ENCODE measurements at regions not wholly inside any gene's neighbourhood (a gene's known extent, or its start where the extent isn't known, plus 50 kb on each side); places are given as distances from the start of the nearest gene placed in this dataset.

GRCh38 chr1:187415065-187415464 is 586.3 kb downstream of the PLA2G4A start:
- 58 to 70% methylated on average over 3 of the region's 3 CpGs for WGBS, 2 donors
- Histone ChIP-seq H3K27ac (ENCODE audit: low read depth in 2 of 2, low read length in 1 of 2) (no peak overlapping the region), H3K27me3 (ENCODE audit: control insufficient read depth in 1 of 2, insufficient read depth in 2 of 2, low read length in 2 of 2) (no peaks in the 10 kb centered on the region), H3K4me3 (ENCODE audit: low read depth in 1 of 2, low read length in 2 of 2) (no peak overlapping the region), H3K9me3 (ENCODE audit: control insufficient read depth in 2 of 2, insufficient read depth in 1 of 2, low read depth in 1 of 2, low read length in 1 of 2) (no peaks in the 10 kb centered on the region), H3K36me3 (ENCODE audit: control insufficient read depth in 2 of 2, insufficient read depth in 2 of 2, low read length in 1 of 2) (no peaks in the 10 kb centered on the region), H3K4me1 (ENCODE audit: control insufficient read depth in 2 of 2, insufficient read depth in 2 of 2, low read length in 1 of 2) (no peaks in the 10 kb centered on the region)

- Histone ChIP-seq H3K4me1 (ENCODE audit: control insufficient read depth in 2 of 2, insufficient read depth in 2 of 2, low read length in 1 of 2) (no peaks in the 10 kb centered on the region), H3K9me3 (ENCODE audit: control insufficient read depth in 2 of 2, insufficient read depth in 1 of 2, low read depth in 1 of 2, low read length in 1 of 2) (no peaks in the 10 kb centered on the region), H3K27ac (ENCODE audit: low read depth in 2 of 2, low read length in 1 of 2) (no peak overlapping the region), H3K36me3 (ENCODE audit: control insufficient read depth in 2 of 2, insufficient read depth in 2 of 2, low read length in 1 of 2) (no peaks in the 10 kb centered on the region), H3K27me3 (ENCODE audit: control insufficient read depth in 1 of 2, insufficient read depth in 2 of 2, low read length in 2 of 2) (no peaks in the 10 kb centered on the region), H3K4me3 (ENCODE audit: low read depth in 1 of 2, low read length in 2 of 2) (no peak overlapping the region)
- 75 to 78% methylated on average over 2 of the region's 2 CpGs for WGBS, 2 donors
Measured at GRCh38 chr1:187417520-187417919, 588.8 kb downstream of the PLA2G4A start.

- no peaks in the 10 kb centered on the region for H3K27me3 ChIP-seq (ENCODE audit: control insufficient read depth in 1 of 2, insufficient read depth in 2 of 2, low read length in 2 of 2)
- H3K36me3 ChIP-seq (ENCODE audit: control insufficient read depth in 2 of 2, insufficient read depth in 2 of 2, low read length in 1 of 2), result no peaks in the 10 kb centered on the region
- no peak overlapping the region for H3K27ac ChIP-seq (ENCODE audit: low read depth in 2 of 2, low read length in 1 of 2)
- 89 to 91% methylated on average over 1 of the region's 1 CpG for WGBS, 2 donors
- H3K9me3 ChIP-seq (ENCODE audit: control insufficient read depth in 2 of 2, insufficient read depth in 1 of 2, low read depth in 1 of 2, low read length in 1 of 2), result no peaks in the 10 kb centered on the region
- no peaks in the 10 kb centered on the region for H3K4me1 ChIP-seq (ENCODE audit: control insufficient read depth in 2 of 2, insufficient read depth in 2 of 2, low read length in 1 of 2)
- no peak overlapping the region for H3K4me3 ChIP-seq (ENCODE audit: low read depth in 1 of 2, low read length in 2 of 2)
Measured at GRCh38 chr1:187433598-187433997, 604.8 kb downstream of the PLA2G4A start.

GRCh38 chr1:187442603-187443002 is 613.9 kb downstream of the PLA2G4A start:
- WGBS, 2 donors, result 70 to 72% methylated on average over 3 of the region's 3 CpGs
- Histone ChIP-seq H3K9me3 (ENCODE audit: control insufficient read depth in 2 of 2, insufficient read depth in 1 of 2, low read depth in 1 of 2, low read length in 1 of 2) (no peaks in the 10 kb centered on the region), H3K27me3 (ENCODE audit: control insufficient read depth in 1 of 2, insufficient read depth in 2 of 2, low read length in 2 of 2) (no peaks in the 10 kb centered on the region), H3K27ac (ENCODE audit: low read depth in 2 of 2, low read length in 1 of 2) (no peak overlapping the region), H3K36me3 (ENCODE audit: control insufficient read depth in 2 of 2, insufficient read depth in 2 of 2, low read length in 1 of 2) (no peaks in the 10 kb centered on the region), H3K4me1 (ENCODE audit: control insufficient read depth in 2 of 2, insufficient read depth in 2 of 2, low read length in 1 of 2) (no peaks in the 10 kb centered on the region), H3K4me3 (ENCODE audit: low read depth in 1 of 2, low read length in 2 of 2) (no peak overlapping the region)

GRCh38 chr1:187443939-187444338 is 615.2 kb downstream of the PLA2G4A start:
- WGBS, 2 donors, result 83 to 93% methylated on average over 3 of the region's 3 CpGs
- H3K4me1 ChIP-seq (ENCODE audit: control insufficient read depth in 2 of 2, insufficient read depth in 2 of 2, low read length in 1 of 2), result no peaks in the 10 kb centered on the region

GRCh38 chr1:187445066-187445465 is 616.3 kb downstream of the PLA2G4A start:
- Histone ChIP-seq H3K4me3 (ENCODE audit: low read depth in 1 of 2, low read length in 2 of 2) (no peak overlapping the region), H3K4me1 (ENCODE audit: control insufficient read depth in 2 of 2, insufficient read depth in 2 of 2, low read length in 1 of 2) (no peaks in the 10 kb centered on the region), H3K27me3 (ENCODE audit: control insufficient read depth in 1 of 2, insufficient read depth in 2 of 2, low read length in 2 of 2) (no peaks in the 10 kb centered on the region), H3K9me3 (ENCODE audit: control insufficient read depth in 2 of 2, insufficient read depth in 1 of 2, low read depth in 1 of 2, low read length in 1 of 2) (no peaks in the 10 kb centered on the region), H3K27ac (ENCODE audit: low read depth in 2 of 2, low read length in 1 of 2) (no peak overlapping the region), H3K36me3 (ENCODE audit: control insufficient read depth in 2 of 2, insufficient read depth in 2 of 2, low read length in 1 of 2) (no peaks in the 10 kb centered on the region)
- WGBS, 2 donors, result 81 to 94% methylated on average over 2 of the region's 2 CpGs

More at GRCh38 chr1:187443939-187444338, 615.2 kb downstream of the PLA2G4A start:
- no peak overlapping the region for H3K4me3 ChIP-seq (ENCODE audit: low read depth in 1 of 2, low read length in 2 of 2)
- no peaks in the 10 kb centered on the region for H3K36me3 ChIP-seq (ENCODE audit: control insufficient read depth in 2 of 2, insufficient read depth in 2 of 2, low read length in 1 of 2)
- H3K9me3 ChIP-seq (ENCODE audit: control insufficient read depth in 2 of 2, insufficient read depth in 1 of 2, low read depth in 1 of 2, low read length in 1 of 2), result no peaks in the 10 kb centered on the region
- H3K27ac ChIP-seq (ENCODE audit: low read depth in 2 of 2, low read length in 1 of 2), result no peak overlapping the region
- no peaks in the 10 kb centered on the region for H3K27me3 ChIP-seq (ENCODE audit: control insufficient read depth in 1 of 2, insufficient read depth in 2 of 2, low read length in 2 of 2)

- H3K4me3 ChIP-seq (ENCODE audit: low read depth in 1 of 2, low read length in 2 of 2), result no peak overlapping the region
- no peaks in the 10 kb centered on the region for H3K4me1 ChIP-seq (ENCODE audit: control insufficient read depth in 2 of 2, insufficient read depth in 2 of 2, low read length in 1 of 2)
- WGBS, 2 donors, result 84 to 88% methylated on average over 5 of the region's 5 CpGs
- H3K27me3 ChIP-seq (ENCODE audit: control insufficient read depth in 1 of 2, insufficient read depth in 2 of 2, low read length in 2 of 2), result no peaks in the 10 kb centered on the region
- no peaks in the 10 kb centered on the region for H3K9me3 ChIP-seq (ENCODE audit: control insufficient read depth in 2 of 2, insufficient read depth in 1 of 2, low read depth in 1 of 2, low read length in 1 of 2)
- H3K27ac ChIP-seq (ENCODE audit: low read depth in 2 of 2, low read length in 1 of 2), result no peak overlapping the region
- H3K36me3 ChIP-seq (ENCODE audit: control insufficient read depth in 2 of 2, insufficient read depth in 2 of 2, low read length in 1 of 2), result no peaks in the 10 kb centered on the region
Measured at GRCh38 chr1:187451238-187451637, 622.5 kb downstream of the PLA2G4A start.

- no peaks in the 10 kb centered on the region for H3K4me1 ChIP-seq (ENCODE audit: control insufficient read depth in 2 of 2, insufficient read depth in 2 of 2, low read length in 1 of 2)
- no peaks in the 10 kb centered on the region for H3K27me3 ChIP-seq (ENCODE audit: control insufficient read depth in 1 of 2, insufficient read depth in 2 of 2, low read length in 2 of 2)
- WGBS, 2 donors, result 85 to 86% methylated on average over 3 of the region's 3 CpGs
- no peaks in the 10 kb centered on the region for H3K9me3 ChIP-seq (ENCODE audit: control insufficient read depth in 2 of 2, insufficient read depth in 1 of 2, low read depth in 1 of 2, low read length in 1 of 2)
- no peak overlapping the region for H3K4me3 ChIP-seq (ENCODE audit: low read depth in 1 of 2, low read length in 2 of 2)
- no peaks in the 10 kb centered on the region for H3K36me3 ChIP-seq (ENCODE audit: control insufficient read depth in 2 of 2, insufficient read depth in 2 of 2, low read length in 1 of 2)
- H3K27ac ChIP-seq (ENCODE audit: low read depth in 2 of 2, low read length in 1 of 2), result no peak overlapping the region
Measured at GRCh38 chr1:187454010-187454409, 625.3 kb downstream of the PLA2G4A start.

- H3K4me3 ChIP-seq (ENCODE audit: low read depth in 1 of 2, low read length in 2 of 2), result no peak overlapping the region
- WGBS, 2 donors, result 75 to 77% methylated on average over 5 of the region's 5 CpGs
- H3K27me3 ChIP-seq (ENCODE audit: control insufficient read depth in 1 of 2, insufficient read depth in 2 of 2, low read length in 2 of 2), result no peaks in the 10 kb centered on the region
- H3K9me3 ChIP-seq (ENCODE audit: control insufficient read depth in 2 of 2, insufficient read depth in 1 of 2, low read depth in 1 of 2, low read length in 1 of 2), result no peaks in the 10 kb centered on the region
- H3K27ac ChIP-seq (ENCODE audit: low read depth in 2 of 2, low read length in 1 of 2), result no peak overlapping the region
- H3K36me3 ChIP-seq (ENCODE audit: control insufficient read depth in 2 of 2, insufficient read depth in 2 of 2, low read length in 1 of 2), result no peaks in the 10 kb centered on the region
- no peaks in the 10 kb centered on the region for H3K4me1 ChIP-seq (ENCODE audit: control insufficient read depth in 2 of 2, insufficient read depth in 2 of 2, low read length in 1 of 2)
Measured at GRCh38 chr1:187456446-187456845, 627.7 kb downstream of the PLA2G4A start.

GRCh38 chr1:187460093-187460492 is 631.3 kb downstream of the PLA2G4A start:
- no peaks in the 10 kb centered on the region for H3K4me1 ChIP-seq (ENCODE audit: control insufficient read depth in 2 of 2, insufficient read depth in 2 of 2, low read length in 1 of 2)
- H3K4me3 ChIP-seq (ENCODE audit: low read depth in 1 of 2, low read length in 2 of 2), result no peak overlapping the region
- H3K27ac ChIP-seq (ENCODE audit: low read depth in 2 of 2, low read length in 1 of 2), result no peak overlapping the region
- H3K9me3 ChIP-seq (ENCODE audit: control insufficient read depth in 2 of 2, insufficient read depth in 1 of 2, low read depth in 1 of 2, low read length in 1 of 2), result peaks cover 0 to under 1% of the 10 kb centered on the region in 2 donors
- WGBS, 2 donors, result 82% methylated on average over 3 of the region's 3 CpGs
- no peaks in the 10 kb centered on the region for H3K36me3 ChIP-seq (ENCODE audit: control insufficient read depth in 2 of 2, insufficient read depth in 2 of 2, low read length in 1 of 2)
- H3K27me3 ChIP-seq (ENCODE audit: control insufficient read depth in 1 of 2, insufficient read depth in 2 of 2, low read length in 2 of 2), result no peaks in the 10 kb centered on the region
